IMR-90 (cell line): ENCODE measurements at regions not wholly inside any gene's neighbourhood (a gene's known extent, or its start where the extent isn't known, plus 50 kb on each side); places are given as distances from the start of the nearest gene placed in this dataset.

ENCODE experiments used
- ATAC-seq: fragments of 200-7000 bp; cut with Tn5 transposase; 2 replicates; pipeline ENCODE4 v1.9.1; 2020; ENCODE audit warnings: low read depth, mild to moderate bottlenecking, moderate library complexity
- BruUV-seq: library from RNA; stranded (reverse); fragments of 400-500 nt; replicated peaks from 2 replicates; lab custom pipeline; 2021; lab: Mats Ljungman, UMichigan
- CTCF ChIA-PET: fragments of 300-600 bp; formaldehyde crosslinking; extraction: SDS; loops from one replicate; lab custom pipeline; 2021; ENCODE audit warnings: antibody characterized with exemption; lab: Yijun Ruan, JAX
- POLR2A ChIA-PET: fragments of 300-600 bp; sonication (Branson Sonifier 250); formaldehyde crosslinking; loops from one replicate; lab custom pipeline; 2022; ENCODE audit warnings: antibody characterized with exemption; ENCODE audit not compliant: unreplicated experiment; lab: Charles Lee
- DNase-seq: peaks from one replicate; pipeline ENCODE4 v3.0.0; 2013
- H2AFZ ChIP-seq: replicated peaks from 2 replicates; pipeline ENCODE3; 2013; ENCODE audit warnings: low read length, mild to moderate bottlenecking; ENCODE audit not compliant: poor library complexity
- H2AK5ac ChIP-seq: 2 replicates; pipeline ENCODE4 v1.6.1; 2013; ENCODE audit warnings: low read depth, low read length, inconsistent platforms
- H2AK9ac ChIP-seq: replicated peaks from 2 replicates; pipeline ENCODE3; 2013; ENCODE audit warnings: mild to moderate bottlenecking, low read depth, low read length, moderate library complexity; ENCODE audit not compliant: poor library complexity
- H2BK120ac ChIP-seq: 2 replicates; pipeline ENCODE4 v1.6.1; 2013; ENCODE audit warnings: low read depth, low read length, inconsistent platforms
- H2BK15ac ChIP-seq: 3 replicates; pipeline ENCODE4 v1.6.1; 2013; ENCODE audit warnings: low read depth, low read length, inconsistent platforms
- H2BK20ac ChIP-seq: 2 replicates; pipeline ENCODE4 v1.6.1; 2013; ENCODE audit warnings: low read depth, mild to moderate bottlenecking, inconsistent platforms, low read length, moderate library complexity
- H2BK5ac ChIP-seq: 2 replicates; pipeline ENCODE4 v1.6.1; 2013; ENCODE audit warnings: mild to moderate bottlenecking, low read depth, low read length, inconsistent platforms; ENCODE audit not compliant: poor library complexity, severe bottlenecking
- H3K14ac ChIP-seq: replicated peaks from 2 replicates; pipeline ENCODE4 v1.6.1; 2013; ENCODE audit warnings: low read depth, low read length, inconsistent platforms
- H3K18ac ChIP-seq: 2 replicates; pipeline ENCODE4 v1.6.1; 2013; ENCODE audit warnings: low read depth, low read length, control low read depth
- H3K23ac ChIP-seq: 2 replicates; pipeline ENCODE4 v1.6.1; 2013; ENCODE audit warnings: low read depth, low read length, inconsistent platforms
- H3K27ac ChIP-seq: 2 replicates; pipeline ENCODE4 v1.5.1; 2013; ENCODE audit warnings: mild to moderate bottlenecking, control low read depth, low read length; ENCODE audit not compliant: insufficient read depth
- H3K27me3 ChIP-seq: 2 replicates; pipeline ENCODE4 v1.6.1; 2013; ENCODE audit warnings: low read length; ENCODE audit not compliant: control insufficient read depth, insufficient read depth
- H3K36me3 ChIP-seq: 2 replicates; pipeline ENCODE4 v1.6.1; 2013; ENCODE audit warnings: low read length, mixed read lengths; ENCODE audit not compliant: control insufficient read depth, insufficient read depth
- H3K4ac ChIP-seq: 2 replicates; pipeline ENCODE4 v1.6.1; 2013; ENCODE audit warnings: low read depth, low read length, inconsistent platforms
- H3K4me1 ChIP-seq: 2 replicates; pipeline ENCODE4 v1.6.1; 2013; ENCODE audit warnings: low read length, mixed read lengths; ENCODE audit not compliant: control insufficient read depth, insufficient read depth
- H3K4me2 ChIP-seq: 2 replicates; pipeline ENCODE4 v1.6.1; 2013; ENCODE audit warnings: low read depth, mild to moderate bottlenecking, control low read depth, low read length, moderate library complexity
- H3K4me3 ChIP-seq: 2 replicates; pipeline ENCODE4 v1.5.1; 2013; ENCODE audit warnings: low read depth, mild to moderate bottlenecking, control low read depth, low read length, moderate library complexity; ENCODE audit not compliant: insufficient read depth
- H3K56ac ChIP-seq: 2 replicates; pipeline ENCODE4 v1.6.1; 2013; ENCODE audit warnings: low read length, inconsistent platforms; ENCODE audit not compliant: insufficient read depth; ENCODE audit errors: extremely low read depth
- H3K79me1 ChIP-seq, 2 experiments: 2 replicates each; pipeline ENCODE4 v1.6.1; 2013; ENCODE audit warnings: low read length in 2 of 2, inconsistent platforms in 1 of 2, low read depth in 1 of 2
- H3K9ac ChIP-seq: 2 replicates; pipeline ENCODE4 v1.6.1; 2013; ENCODE audit warnings: low read depth, low read length, control low read depth
- H3K9me1 ChIP-seq: 2 replicates; pipeline ENCODE4 v1.6.1; 2013; ENCODE audit warnings: low read length, inconsistent platforms; ENCODE audit not compliant: insufficient read depth
- H3K9me3 ChIP-seq: 2 replicates; pipeline ENCODE4 v1.6.1; 2013; ENCODE audit warnings: low read length; ENCODE audit not compliant: control insufficient read depth, insufficient read depth
- H4K20me1 ChIP-seq: 2 replicates; pipeline ENCODE4 v1.6.1; 2013; ENCODE audit warnings: low read length, inconsistent platforms; ENCODE audit not compliant: insufficient read depth
- H4K5ac ChIP-seq: 2 replicates; pipeline ENCODE4 v1.6.1; 2013; ENCODE audit warnings: mild to moderate bottlenecking, low read depth, low read length, control low read depth
- H4K8ac ChIP-seq, 2 experiments: 2 replicates each; pipeline ENCODE4 v1.6.1; 2013; ENCODE audit warnings: low read depth in 2 of 2, low read length in 2 of 2, control low read depth in 1 of 2, inconsistent platforms in 1 of 2
- H4K91ac ChIP-seq: 2 replicates; pipeline ENCODE4 v1.6.1; 2013; ENCODE audit warnings: low read depth, low read length, inconsistent platforms; ENCODE audit not compliant: insufficient read depth
- CEBPB ChIP-seq: IDR thresholded peaks from 2 replicates; pipeline ENCODE4 v1.6.1; 2012; ENCODE audit warnings: low read depth, low read length, improper control_type of control experiment
- FOS ChIP-seq: fragments of 150-350 bp; IDR thresholded peaks from 2 replicates; pipeline ENCODE4 v1.6.1; 2016; ENCODE audit warnings: low read depth, low read length
- MAFK ChIP-seq: IDR thresholded peaks from 2 replicates; pipeline ENCODE4 v1.6.1; 2012; ENCODE audit warnings: low read depth, low read length, improper control_type of control experiment
- MAZ ChIP-seq: IDR thresholded peaks from 2 replicates; pipeline ENCODE4 v1.6.1; 2012; ENCODE audit warnings: low read depth, mild to moderate bottlenecking, low read length, improper control_type of control experiment, moderate library complexity, borderline replicate concordance
- RAD21 ChIP-seq: IDR thresholded peaks from 2 replicates; pipeline ENCODE4 v1.6.1; 2012; ENCODE audit warnings: low read length, improper control_type of control experiment
- RFX5 ChIP-seq: IDR thresholded peaks from 2 replicates; pipeline ENCODE4 v1.8.0; 2012; ENCODE audit warnings: low read depth, mild to moderate bottlenecking, low read length, moderate library complexity
- SMC3 ChIP-seq: fragments of 150-350 bp; IDR thresholded peaks from 2 replicates; pipeline ENCODE4 v1.6.1; 2016; ENCODE audit warnings: low read depth, mild to moderate bottlenecking, antibody characterized with exemption, low read length, moderate library complexity
- WGBS, 2 experiments: methylation state at CpG; one replicate each; pipeline versions ENCODE4 v1.1.5 to v1.1.7; 2013; ENCODE audit warnings: missing lambda C conversion rate in 2 of 2; ENCODE audit not compliant: insufficient read length in 1 of 2; ENCODE audit errors: extremely low coverage in 2 of 2; 5-methylcytosine and 5-hydroxymethylcytosine counted together
- dilution Hi-C: fragments of 300-500 bp; cut with HindIII; formaldehyde crosslinking; loops from one replicate; pipeline ENCODE4 v1.14.3; 2018; ENCODE audit warnings: low sequenced_read_pairs; ENCODE audit not compliant: unreplicated experiment
- in situ Hi-C: fragments of 300-500 bp; cut with MboI; formaldehyde crosslinking; loops from 3 replicates; pipeline ENCODE4 v1.14.3; 2019; ENCODE audit warnings: low sequenced_read_pairs, inconsistent platforms, mixed read lengths
- intact Hi-C: fragments of 100-400 bp; cut with micrococcal nuclease; formaldehyde crosslinking; loops from 2 replicates; pipeline ENCODE4 v1.10.0; 2022

DNA sequence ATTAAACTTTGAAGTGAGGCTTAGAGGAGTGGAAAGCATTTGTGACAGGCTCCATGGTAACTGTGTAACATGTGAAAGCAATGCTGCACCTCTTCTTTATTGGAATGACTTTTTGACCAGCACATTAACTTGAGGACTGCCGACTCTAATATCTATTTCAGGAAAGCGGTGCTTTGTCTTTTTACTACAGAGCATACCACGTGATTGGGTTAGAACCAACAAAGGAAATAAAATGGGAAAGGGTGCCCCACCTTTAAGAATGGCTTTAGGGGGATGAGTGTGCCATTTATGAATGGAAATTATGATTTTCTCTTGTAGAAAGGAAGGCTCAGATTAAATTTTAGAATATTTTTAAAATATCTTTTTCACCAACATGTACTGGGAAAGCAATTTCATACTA is 57.3 kb upstream of the VPREB1 start:
- no peak overlapping the region for H3K23ac ChIP-seq
- H3K9ac ChIP-seq = no peak overlapping the region
- no peak overlapping the region for H4K8ac ChIP-seq
- no TSS peak for BruUV-seq
- POLR2A ChIA-PET = no interaction called here
- no peak overlapping the region for H2AFZ ChIP-seq
- no peaks in the 10 kb centered on the region for H3K79me1 ChIP-seq
- H3K9me3 ChIP-seq = no peaks in the 10 kb centered on the region
- no peaks in the 10 kb centered on the region for H3K4me1 ChIP-seq
- H2AK9ac ChIP-seq = no peak overlapping the region
- intact Hi-C loops = no loop called here
- CTCF ChIA-PET = no interaction called here
- no peak for TF ChIP-seq SMC3
- TF ChIP-seq CEBPB = no peak
- no peak for TF ChIP-seq MAFK
- TF ChIP-seq RAD21 = no peak
- no peak for TF ChIP-seq MAZ
- TF ChIP-seq RFX5 = no peak
- TF ChIP-seq FOS = no peak
- H2AK5ac ChIP-seq = no peak overlapping the region
- no peak overlapping the region for H3K4me3 ChIP-seq
- no peak overlapping the region for H2BK15ac ChIP-seq
- 40% methylated on average over 2 of the region's 3 CpGs; no CpG with 5 or more reads in 1 of the 2 experiments for WGBS, 2 experiments
- H4K20me1 ChIP-seq = no peaks in the 10 kb centered on the region
- H3K27me3 ChIP-seq = peaks cover 23% of the 10 kb centered on the region
- H4K5ac ChIP-seq = no peak overlapping the region
- in situ Hi-C loops = no loop called here
- DNase-seq (no peak), ATAC-seq (no peak)
- no peak overlapping the region for H3K27ac ChIP-seq
- no peak overlapping the region for H3K18ac ChIP-seq
- no peaks in the 10 kb centered on the region for H3K36me3 ChIP-seq
- H2BK20ac ChIP-seq = no peak overlapping the region
- no peak overlapping the region for H3K14ac ChIP-seq
- H4K91ac ChIP-seq = no peak overlapping the region
- H2BK5ac ChIP-seq = no peak overlapping the region
- dilution Hi-C loops = no loop called here
- H3K9me1 ChIP-seq = no peaks in the 10 kb centered on the region
- H3K4ac ChIP-seq = no peak overlapping the region
- no peak overlapping the region for H3K56ac ChIP-seq
- H2BK120ac ChIP-seq = no peak overlapping the region
- H3K4me2 ChIP-seq = no peak overlapping the region
